Fibroblast of skin of scalp (primary cell): ENCODE measurements at regions not wholly inside any gene's neighbourhood (a gene's known extent, or its start where the extent isn't known, plus 50 kb on each side); places are given as distances from the start of the nearest gene placed in this dataset.
"Not testable (repeated sequence)": the region's sequence is repeated elsewhere in the genome, so short reads cannot be mapped to it uniquely, and the experiment has no call there.

ENCODE experiments used
- DNase-seq: peaks from one replicate; pipeline ENCODE4 v3.0.0-alpha.2; 2013

- DNase-seq = no peak
These were observed 141.4 kb upstream of the SERTAD2 start for GRCh38 chr2:64795024-64795592.

- DNase-seq = no peak
These were observed 143.2 kb upstream of the SERTAD2 start for GRCh38 chr2:64796926-64797325.

GRCh38 chr2:64797881-64798575 is 144.3 kb upstream of the SERTAD2 start:
- peak; percentile 36 for DNase-seq

- no peak for DNase-seq
These were observed 146.0 kb upstream of the SERTAD2 start for GRCh38 chr2:64799592-64800252.

GRCh38 chr2:64803776-64804175 is 150.1 kb upstream of the SERTAD2 start:
- DNase-seq = no peak

GRCh38 chr2:64804651-64805050 is 150.9 kb upstream of the SERTAD2 start:
- no peak for DNase-seq

GRCh38 chr2:64807417-64807816 is 153.7 kb upstream of the SERTAD2 start:
- peak; percentile 98 for DNase-seq

GRCh38 chr2:64808092-64808491 is 154.4 kb upstream of the SERTAD2 start:
- DNase-seq = no peak

- no peak for DNase-seq
These were observed 155.0 kb upstream of the SERTAD2 start for GRCh38 chr2:64808754-64809153.

- no peak for DNase-seq
These were observed 155.5 kb upstream of the SERTAD2 start for GRCh38 chr2:64809216-64809615.

GRCh38 chr2:64812285-64812684 is 158.6 kb upstream of the SERTAD2 start:
- no peak for DNase-seq

- no peak for DNase-seq
These were observed 160.3 kb upstream of the SERTAD2 start for GRCh38 chr2:64814007-64814406.

- not testable (repeated sequence) for DNase-seq
These were observed 162.8 kb upstream of the SERTAD2 start for GRCh38 chr2:64816526-64816925.

GRCh38 chr2:64817453-64817852 is 163.7 kb upstream of the SERTAD2 start:
- no peak for DNase-seq

- DNase-seq = no peak
These were observed 164.9 kb upstream of the SERTAD2 start for GRCh38 chr2:64818664-64819060.

GRCh38 chr2:64819361-64819760 is 165.6 kb upstream of the SERTAD2 start:
- no peak for DNase-seq

- no peak for DNase-seq
These were observed 166.3 kb upstream of the SERTAD2 start for GRCh38 chr2:64819774-64820688.

- DNase-seq = no peak
These were observed 167.2 kb upstream of the SERTAD2 start for GRCh38 chr2:64820901-64821300.

GRCh38 chr2:64823794-64824193 is 165.4 kb upstream of the SLC1A4 start:
- no peak for DNase-seq

- no peak for DNase-seq
These were observed 163.2 kb upstream of the SLC1A4 start for GRCh38 chr2:64825831-64826491.

GRCh38 chr2:64826703-64827102 is 162.5 kb upstream of the SLC1A4 start:
- DNase-seq = no peak

- no peak for DNase-seq
These were observed 160.9 kb upstream of the SLC1A4 start for GRCh38 chr2:64828261-64828660.
